ENCODE measurements at regions not wholly inside any gene's neighbourhood (a gene's known extent, or its start where the extent isn't known, plus 50 kb on each side); places are given as distances from the start of the nearest gene placed in this dataset.
"Not testable (repeated sequence)": the region's sequence is repeated elsewhere in the genome, so short reads cannot be mapped to it uniquely, and the experiment has no call there.

DNA sequence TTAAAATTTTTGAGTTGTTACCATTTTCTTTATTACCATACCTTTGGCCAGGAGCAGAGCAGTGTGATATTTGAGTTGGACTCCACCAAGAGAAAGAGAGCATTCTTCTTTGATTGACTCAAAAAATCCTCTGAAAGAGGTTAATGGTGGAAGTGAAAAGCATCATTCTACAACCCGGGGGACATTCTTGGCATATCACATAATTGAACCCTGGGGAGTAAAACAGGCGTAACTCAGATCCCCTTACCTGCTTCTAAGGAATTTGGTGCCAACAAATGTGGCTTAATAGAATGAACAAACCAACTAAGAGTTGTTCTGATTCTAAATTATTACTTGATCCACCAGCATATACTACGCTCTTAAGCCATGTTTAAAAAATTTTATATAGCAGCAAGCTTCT, 351.1 kb upstream of the DEPDC1 start:
- no peak for DNase-seq (ENCODE audit: low spot score)

DNA sequence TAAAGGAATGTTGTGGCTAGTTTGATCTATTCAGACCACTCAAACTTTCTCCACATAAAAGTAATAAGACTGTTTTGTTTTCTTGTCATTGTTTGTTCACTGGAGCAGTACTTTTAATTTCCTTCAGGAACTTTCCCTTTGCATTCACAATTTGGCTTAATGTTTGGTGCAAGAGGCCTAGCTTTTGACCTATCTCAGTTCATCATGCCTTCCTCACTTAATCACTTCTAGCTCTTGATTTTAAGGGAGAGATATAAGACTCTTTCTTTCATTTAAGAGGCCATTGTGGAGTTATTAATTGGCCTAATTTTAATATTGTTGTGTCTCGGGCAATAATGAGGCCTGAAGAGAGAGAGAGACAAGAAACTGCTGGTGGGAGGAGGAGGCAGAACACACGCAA, 371.7 kb upstream of the DEPDC1 start:
- DNase-seq (ENCODE audit: low spot score), result no peak

DNA sequence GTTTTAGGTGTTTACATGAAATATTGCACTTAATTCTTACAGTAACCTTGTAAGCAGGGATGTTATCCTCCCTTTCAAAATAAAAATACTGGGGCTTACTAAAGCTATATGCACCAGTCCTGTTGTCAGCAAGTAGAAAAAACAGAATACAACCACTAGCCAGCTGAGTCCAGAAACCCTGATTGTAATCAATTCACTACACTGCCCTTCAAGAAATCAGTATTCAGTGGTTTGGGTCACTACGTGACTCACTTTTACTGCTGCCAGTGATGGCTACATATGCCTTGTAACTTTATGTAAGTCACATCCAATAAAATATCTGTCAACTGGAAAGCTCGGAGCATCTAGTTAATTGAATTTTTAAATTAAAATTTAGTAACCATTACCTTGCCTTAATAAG, 376.3 kb upstream of the DEPDC1 start:
- no peak for DNase-seq (ENCODE audit: low spot score)

DNA sequence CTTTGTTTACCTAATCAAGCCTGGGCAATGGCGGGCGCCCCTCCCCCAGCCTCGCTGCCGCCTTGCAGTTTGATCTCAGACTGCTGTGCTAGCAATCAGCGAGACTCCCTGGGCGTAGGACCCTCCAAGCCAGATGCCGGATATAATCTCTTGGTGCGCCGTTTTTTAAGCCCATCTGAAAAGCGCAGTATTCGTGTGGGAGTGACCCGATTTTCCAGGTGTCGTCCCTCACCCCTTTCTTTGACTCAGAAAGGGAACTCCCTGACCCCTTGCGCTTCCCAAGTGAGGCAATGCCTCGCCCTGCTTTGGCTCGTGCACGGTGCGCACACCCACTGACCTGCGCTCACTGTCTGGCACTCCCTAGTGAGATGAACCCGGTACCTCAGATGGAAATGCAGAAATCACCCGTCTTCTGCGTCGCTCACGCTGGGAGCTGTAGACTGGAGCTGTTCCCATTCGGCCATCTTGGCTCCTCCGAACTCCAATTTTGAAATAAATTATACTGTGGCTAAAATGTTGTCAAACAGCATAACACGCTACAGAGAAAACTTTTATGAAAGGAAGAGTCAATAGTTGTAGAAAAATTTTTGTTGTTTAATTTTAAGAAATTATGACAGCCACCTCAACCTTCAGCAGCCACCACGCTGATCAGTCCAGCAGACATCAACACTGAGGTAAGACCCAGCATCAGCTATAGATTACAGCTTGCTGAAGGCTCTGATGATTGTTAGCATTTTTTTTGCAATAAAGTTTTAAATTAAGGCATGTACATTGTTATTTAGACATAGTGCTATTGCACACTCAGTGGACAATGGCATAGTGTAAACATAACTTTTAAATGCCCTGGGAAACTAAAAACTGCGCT, 384.7 kb upstream of the DEPDC1 start:
- not testable (repeated sequence) for DNase-seq (ENCODE audit: low spot score)

DNA sequence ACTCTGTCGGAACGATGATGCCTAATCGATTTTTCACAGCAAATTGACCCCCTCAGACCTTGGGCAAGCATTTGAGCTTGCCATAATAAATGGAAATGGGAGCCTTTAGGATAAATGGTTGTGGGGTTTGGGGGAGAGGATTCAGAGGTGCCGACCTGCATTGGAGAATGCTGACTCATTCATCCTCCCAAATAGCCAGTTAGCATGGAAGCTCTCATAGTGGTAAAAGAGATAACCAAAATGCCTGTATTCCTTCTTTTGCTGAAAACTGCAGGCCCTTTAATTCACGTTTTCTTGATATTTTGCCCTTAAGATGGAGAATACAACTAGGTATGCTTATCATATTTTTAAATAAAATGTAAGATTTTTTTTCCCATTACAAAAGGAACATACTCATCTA, 392.6 kb upstream of the DEPDC1 start:
- no peak for DNase-seq (ENCODE audit: low spot score)

DNA sequence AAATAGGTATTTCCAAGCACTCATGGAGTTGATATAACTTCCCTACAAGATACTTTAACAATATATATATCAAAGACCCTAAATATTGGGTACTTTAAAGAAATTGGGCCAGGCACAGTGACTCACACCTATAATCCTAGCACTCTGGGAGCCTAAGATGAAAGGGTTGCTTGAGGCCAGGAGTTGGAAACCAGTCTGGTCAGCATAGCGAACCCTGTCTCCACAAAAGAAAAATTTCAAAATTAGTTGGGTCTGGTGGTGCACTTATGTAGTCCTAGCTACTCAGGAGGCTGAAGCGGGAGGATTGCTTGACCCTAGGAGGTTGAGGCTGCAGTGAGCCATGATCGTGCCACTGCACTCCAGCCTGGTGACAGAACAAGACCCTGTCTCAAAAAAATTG, 393.9 kb upstream of the DEPDC1 start:
- no peak for DNase-seq (ENCODE audit: low spot score)

DNA sequence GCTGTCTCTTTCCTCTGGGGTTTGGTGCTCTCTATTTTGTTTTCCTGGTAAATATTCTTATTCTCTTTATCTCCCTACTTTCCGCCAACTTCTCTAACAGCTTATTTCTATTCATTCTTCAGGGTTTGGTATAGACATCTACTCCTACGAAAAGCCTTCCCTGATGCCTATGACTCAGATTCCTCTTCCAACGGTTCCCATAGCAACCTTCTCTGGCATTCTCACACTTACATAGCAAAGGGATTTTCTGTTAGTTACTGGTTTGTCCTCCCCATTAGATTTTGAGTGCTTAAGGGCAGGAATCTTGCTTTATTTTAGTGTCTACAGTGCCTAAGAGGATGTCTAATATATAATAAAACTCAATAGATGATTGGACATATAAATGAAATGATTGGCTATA, 407.6 kb upstream of the DEPDC1 start:
- peak; percentile 16 for DNase-seq (ENCODE audit: low spot score)

DNA sequence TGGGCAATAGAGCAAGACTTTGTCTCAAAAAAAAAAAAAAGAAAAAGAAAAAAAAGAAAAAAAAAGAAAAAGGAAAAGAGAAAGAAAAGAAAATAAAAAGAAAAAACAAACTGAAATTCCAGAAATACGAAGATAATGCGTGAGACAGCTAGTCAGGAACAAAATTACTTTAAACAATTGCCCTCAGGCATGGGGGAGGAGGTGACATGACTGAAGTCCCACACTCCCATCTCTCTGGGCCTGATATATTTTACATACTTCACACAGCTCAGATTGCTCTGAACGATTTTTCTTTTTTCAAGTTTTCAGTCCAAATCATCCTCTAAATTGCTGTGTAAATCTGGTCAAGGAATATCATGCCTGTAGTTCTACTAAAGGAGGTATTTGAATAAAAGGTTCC, 409.5 kb upstream of the DEPDC1 start:
- no peak for DNase-seq (ENCODE audit: low spot score)

DNA sequence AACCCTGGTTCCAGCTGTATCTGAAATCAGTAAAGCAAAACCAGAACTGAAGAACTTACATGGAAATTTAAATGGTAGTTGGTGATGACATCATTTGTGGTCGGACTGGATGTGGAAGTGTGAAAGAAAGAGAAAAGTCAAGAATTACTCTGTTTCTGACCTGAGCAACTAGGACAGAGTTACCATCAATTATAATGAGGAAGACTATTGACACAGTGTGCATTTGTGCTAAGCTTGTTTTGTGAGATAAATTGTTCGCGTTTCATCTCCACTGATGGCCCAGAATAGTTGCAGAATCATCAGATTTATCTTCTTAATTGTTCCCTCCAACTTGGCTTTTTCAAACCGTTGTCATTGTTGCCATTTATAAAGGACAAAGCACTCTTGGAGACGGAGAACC, 410.6 kb upstream of the DEPDC1 start:
- DNase-seq (ENCODE audit: low spot score), result no peak

DNA sequence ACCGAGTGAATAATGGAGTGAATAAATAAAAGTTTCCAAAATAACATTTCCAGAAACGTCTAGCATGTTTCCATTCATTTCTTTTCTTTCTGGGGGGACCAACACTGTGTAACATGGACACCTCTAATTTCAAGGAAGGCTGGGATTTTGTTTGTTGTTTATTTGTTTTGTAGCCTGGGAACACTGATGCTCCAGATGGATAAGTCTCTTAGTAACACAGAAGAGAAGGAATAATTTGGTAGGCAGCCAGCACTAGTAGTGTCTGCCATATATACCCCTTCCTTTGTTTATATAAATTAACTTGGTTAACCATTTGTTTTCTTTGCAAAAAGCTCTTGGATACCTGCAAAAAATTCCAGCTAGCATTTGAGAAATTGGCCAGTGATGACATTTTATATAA, 411.4 kb upstream of the DEPDC1 start:
- DNase-seq (ENCODE audit: low spot score), result no peak

DNA sequence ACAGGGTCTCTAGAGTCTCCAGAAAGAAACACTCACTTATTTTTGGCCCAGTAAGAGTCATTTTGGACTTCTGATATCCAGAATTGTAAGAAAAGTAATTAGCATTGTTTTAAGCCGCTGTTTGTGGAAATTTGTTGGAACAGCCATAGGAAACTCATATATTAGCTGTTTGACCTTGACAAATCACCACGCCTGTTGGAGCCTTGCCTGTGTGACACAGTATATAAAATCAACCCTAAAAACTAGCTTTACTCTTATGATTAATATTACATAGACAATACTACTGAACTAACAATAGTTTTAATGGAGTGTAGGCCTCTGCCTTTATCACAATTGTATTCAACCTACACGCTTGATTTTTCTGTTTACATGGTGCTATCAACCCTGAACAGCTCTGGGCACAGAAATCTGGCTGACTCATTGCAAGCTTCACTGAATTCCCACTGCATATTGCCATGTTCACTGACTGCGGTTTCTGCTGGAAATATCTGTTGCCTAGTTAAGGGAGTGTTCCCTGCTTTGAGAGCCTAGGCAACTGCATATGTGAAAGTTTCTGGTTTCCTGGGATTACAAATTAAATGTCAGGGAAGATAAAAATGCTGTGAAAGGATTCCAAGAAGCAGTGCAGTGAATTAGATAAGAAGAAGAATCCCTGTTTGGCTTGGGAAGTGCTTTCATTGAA, 419.5 kb upstream of the DEPDC1 start:
- DNase-seq (ENCODE audit: low spot score), result peak; percentile 16

DNA sequence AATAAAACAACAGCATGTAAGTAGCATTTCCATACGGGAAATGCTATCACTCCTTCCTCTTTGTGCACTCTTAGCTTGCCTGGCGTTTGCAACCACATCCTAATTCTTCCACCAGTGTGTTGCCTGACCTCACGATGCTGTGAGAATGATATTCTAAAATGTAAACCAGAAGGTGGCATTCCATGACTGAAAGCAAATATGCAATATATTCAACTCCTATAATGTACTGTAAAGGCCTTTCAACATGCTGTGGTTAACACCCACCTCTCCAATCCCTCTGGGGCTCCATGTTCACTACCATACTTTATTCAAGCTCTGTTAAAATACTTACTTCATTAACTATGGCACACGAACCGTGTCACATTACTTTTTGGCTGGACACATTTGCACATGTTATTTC, 420.6 kb upstream of the DEPDC1 start:
- no peak for DNase-seq (ENCODE audit: low spot score)

DNA sequence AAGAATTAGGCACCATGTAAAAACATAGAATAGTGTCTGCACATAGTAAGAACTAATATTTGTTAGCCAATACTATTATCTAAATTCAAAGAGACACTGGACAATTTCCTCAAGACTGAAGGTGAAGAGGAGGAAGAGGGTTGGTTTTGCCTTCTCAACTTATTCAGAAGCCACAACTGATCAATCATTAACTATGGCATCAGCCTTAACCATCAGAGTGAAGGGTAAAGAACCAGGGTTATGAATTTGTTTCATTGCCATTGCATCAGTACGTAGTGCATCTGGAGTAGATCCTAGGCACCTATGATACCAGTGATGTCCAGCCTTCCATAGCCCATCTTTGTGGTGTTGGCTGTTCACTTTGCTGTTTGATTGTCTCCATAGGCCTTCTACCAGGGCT, 421.7 kb upstream of the DEPDC1 start:
- DNase-seq (ENCODE audit: low spot score), result no peak

DNA sequence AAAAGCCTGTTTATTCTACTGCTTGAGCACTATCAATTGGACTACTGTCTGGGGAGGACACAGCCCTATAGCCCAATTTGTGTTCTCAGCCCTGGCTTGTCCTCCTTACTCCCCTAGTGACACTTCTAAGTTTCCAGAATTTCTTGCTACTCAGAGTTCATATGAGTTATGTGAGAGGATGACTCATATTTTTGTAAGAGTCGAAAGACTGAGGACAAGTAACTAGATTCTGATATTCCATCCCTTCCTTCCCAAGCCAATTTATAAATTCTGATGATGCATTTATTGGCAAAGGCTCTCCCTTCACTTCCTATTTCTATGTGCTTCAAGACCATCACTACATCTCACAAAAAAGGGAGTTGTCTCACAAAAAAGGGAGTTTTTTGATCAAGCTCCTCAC, 422.2 kb upstream of the DEPDC1 start:
- DNase-seq (ENCODE audit: low spot score), result no peak

DNA sequence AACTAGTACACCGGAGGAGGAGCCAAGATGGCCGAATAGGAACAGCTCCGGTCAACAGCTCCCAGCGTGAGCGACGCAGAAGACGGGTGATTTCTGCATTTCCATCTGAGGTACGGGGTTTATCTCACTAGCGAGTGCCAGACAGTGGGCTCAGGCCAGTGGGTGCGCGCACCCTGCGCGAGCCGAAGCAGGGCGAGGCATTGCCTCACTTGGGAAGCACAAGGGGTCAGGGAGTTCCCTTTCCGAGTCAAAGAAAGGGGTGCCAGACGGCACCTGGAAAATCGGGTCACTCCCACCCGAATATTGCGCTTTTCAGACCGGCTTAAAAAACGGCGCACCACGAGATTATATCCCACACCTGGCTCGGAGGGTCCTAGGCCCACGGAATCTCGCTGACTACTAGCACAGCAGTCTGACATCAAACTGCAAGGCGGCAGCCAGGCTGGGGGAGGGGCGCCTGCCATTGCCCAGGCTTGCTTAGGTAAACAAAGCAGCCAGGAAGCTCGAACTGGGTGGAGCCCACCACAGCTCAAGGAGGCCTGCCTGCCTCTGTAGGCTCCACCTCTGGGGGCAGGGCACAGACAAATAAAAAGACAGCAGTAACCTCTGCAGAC, 426.7 kb upstream of the DEPDC1 start:
- DNase-seq (ENCODE audit: low spot score), result not testable (repeated sequence)

DNA sequence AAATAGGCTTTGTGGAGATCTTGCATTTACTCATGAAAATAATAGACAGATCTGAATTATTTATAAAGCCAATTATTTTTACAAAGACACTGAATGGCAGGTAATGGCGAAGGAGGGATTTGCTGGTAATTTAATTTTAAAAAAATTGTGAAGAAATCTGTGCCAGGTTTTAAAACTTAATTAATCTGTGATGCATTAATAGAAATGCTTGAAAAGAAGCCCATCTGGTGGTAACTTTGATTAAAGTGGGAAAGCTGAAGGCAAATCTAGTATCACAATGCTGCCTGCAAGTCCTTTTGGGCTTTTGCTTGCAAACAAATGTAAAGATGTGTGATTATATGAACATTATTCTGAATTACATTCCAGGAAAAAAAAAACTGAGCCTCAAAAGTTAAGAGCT, 433.2 kb upstream of the DEPDC1 start:
- DNase-seq (ENCODE audit: low spot score), result no peak

DNA sequence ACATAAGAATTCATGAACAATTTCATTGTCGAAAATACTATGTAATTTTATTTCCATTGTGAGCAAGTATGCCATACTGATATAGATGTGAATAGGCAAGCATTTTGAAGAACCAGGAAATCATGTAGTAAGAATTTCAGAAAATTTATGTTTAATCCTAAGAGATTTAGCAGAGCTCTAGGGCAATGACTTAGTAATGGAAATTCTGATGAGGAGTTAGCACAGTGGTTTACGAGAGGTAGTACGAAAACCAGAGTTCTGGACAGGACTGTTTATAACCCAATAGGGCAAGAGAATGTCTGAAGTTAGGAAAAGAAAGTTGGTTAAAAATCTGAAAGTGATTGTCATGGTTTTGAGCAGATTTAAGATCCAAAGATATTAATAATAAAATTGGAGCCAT, 439.6 kb upstream of the DEPDC1 start:
- DNase-seq (ENCODE audit: low spot score), result no peak

DNA sequence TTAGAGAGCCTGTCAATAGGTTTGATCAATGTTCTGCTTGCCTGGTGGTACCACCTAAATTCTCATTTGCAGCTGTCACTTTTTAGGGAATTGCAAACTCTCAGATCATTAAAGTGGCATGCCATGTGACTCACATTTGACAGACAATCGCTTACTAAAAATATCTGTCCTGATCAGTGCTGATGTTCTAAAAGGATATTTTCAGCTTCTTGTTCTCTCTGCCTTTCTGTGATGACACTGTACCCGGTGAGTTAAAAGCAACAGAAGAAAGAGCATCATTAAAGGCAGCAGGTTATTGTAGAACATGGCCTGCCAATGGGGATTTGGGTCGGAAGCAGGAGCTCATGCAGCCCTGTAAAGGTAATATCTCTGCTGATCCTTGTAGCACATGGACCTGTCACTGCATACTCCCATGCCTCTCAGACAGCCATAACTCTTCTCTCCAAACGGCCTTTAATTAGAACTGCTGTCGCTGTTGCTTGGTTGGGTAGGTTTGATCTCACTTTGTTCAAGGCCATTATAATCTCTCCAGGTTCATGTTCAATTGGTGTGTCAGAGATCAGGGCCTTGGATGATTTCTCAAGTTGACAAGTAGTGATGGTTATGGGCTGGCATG, 441.3 kb upstream of the DEPDC1 start:
- no peak for DNase-seq (ENCODE audit: low spot score)

DNA sequence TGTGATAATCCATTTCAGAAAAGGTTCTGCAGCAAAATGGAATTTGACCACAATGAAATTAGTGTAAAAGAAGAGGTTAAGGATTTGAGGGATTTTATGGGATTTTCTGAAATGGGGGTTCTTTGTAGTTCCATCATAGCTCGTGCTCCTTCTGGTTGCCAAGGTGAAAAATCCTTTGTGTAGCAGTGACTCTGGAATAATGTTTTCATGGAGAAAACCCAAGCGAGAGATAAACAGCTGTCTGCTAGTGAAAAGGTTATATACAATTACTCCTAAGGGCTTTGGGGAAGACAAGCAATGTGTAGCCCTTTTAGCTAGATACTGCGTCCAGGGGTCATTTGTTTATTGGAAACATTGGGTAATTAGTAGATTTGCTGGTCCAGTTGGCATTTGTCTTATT, 453.2 kb upstream of the DEPDC1 start:
- DNase-seq (ENCODE audit: low spot score), result no peak

DNA sequence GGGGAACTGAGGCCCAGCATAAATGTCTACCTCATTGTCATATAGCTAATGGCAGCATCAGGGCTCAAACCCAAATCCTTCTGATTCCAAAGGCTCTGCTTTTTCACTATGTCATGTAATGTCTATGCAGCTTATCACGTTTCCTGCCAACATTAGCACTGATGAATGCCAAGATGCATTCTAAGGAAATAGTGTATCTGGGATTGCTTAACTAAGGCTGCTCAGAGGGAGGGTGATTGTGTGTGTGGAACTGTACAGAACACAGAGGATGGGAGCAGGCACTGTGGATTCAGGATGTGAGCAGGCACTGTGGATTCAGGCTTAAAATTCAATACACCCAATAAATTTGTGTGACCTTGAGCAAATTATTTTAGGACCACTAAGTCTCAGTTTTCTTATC, 456.4 kb upstream of the DEPDC1 start:
- DNase-seq (ENCODE audit: low spot score), result no peak

DNA sequence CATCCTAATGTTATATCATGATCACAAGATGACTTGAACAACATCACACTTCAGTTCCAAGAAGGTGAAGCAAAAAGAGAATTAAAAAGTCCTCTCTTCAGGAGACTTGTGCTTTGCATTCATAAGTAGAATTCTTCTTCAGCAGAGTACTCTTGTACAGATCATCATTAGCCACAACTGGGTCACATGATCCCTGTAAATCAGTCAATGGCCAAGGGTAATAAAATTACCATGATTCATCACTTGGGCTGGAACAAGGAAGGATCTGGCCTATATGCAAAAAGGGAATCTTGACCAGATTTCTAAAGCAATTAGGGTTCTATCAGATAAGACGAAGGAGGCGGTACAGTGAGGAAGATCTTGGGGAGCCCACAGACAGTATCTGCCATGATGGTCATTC, 458.0 kb upstream of the DEPDC1 start:
- DNase-seq (ENCODE audit: low spot score), result no peak

DNA sequence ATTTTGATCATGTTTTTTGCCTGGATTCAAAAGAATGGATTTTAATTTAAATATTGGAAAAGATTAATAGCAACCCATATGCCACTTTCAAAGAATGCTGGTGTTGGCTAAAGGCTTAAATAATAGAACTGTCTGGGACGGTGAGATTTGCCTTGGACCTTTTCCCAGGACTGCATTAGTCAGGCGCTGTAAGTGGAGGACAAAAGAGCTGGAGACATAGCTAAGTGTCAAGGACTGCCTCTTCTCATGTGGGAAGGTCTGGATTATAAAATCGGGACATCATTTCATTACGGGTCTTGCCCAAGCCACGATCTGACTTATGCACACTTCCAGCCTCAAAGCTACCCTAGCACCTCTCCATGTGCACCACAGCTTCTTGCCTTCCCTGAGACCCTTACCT, 458.5 kb upstream of the DEPDC1 start:
- no peak for DNase-seq (ENCODE audit: low spot score)

DNA sequence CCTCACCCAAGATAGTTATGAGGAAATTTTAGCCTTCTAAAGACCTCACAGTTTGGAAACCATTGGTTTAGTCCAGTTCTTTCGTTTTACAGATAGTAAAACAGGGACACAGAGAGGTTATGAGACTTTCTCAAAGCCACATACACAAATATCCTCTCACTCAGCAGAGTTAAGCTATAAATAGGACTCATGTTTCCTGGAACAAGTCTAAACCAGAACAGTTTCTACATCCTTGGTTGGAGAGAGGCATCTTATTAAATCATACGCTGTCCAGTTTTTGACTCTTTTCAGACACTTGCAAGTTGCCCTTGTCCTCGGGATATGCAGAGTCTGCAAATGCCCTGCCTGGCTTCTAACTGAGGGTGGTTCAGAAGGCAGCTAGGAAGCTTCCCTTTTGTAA, 462.1 kb upstream of the DEPDC1 start:
- no peak for DNase-seq (ENCODE audit: low spot score)

Data from iPS-NIHi11 (cell line).